Endodermal cell (in vitro differentiated cells): ENCODE measurements at regions not wholly inside any gene's neighbourhood (a gene's known extent, or its start where the extent isn't known, plus 50 kb on each side); places are given as distances from the start of the nearest gene placed in this dataset.

ENCODE experiments used
- DNase-seq: peaks from one replicate; pipeline ENCODE4 v3.0.0-alpha.2; 2017
- H3K27ac ChIP-seq: 2 replicates; pipeline ENCODE4 v1.5.1; 2013; ENCODE audit warnings: mild to moderate bottlenecking, low read depth, low read length, moderate library complexity
- H3K27me3 ChIP-seq: 2 replicates; pipeline ENCODE4 v1.6.1; 2013; ENCODE audit warnings: mild to moderate bottlenecking, low read length, moderate library complexity; ENCODE audit not compliant: insufficient read depth, control insufficient read depth, poor library complexity, severe bottlenecking
- H3K36me3 ChIP-seq: 2 replicates; pipeline ENCODE4 v1.7.0; 2013; ENCODE audit warnings: mild to moderate bottlenecking, low read length, moderate library complexity; ENCODE audit not compliant: control insufficient read depth, insufficient read depth
- H3K4me1 ChIP-seq: one replicate; pipeline ENCODE4 v1.7.0; 2013; ENCODE audit warnings: low read length; ENCODE audit not compliant: control insufficient read depth, insufficient read depth
- H3K4me3 ChIP-seq: 2 replicates; pipeline ENCODE4 v1.5.1; 2013; ENCODE audit warnings: mild to moderate bottlenecking, low read length, moderate library complexity
- H3K9ac ChIP-seq: 2 replicates; pipeline ENCODE4 v1.6.1; 2013; ENCODE audit warnings: mild to moderate bottlenecking, low read length, moderate library complexity; ENCODE audit not compliant: poor library complexity, severe bottlenecking; ENCODE audit errors: extremely low read depth
- H3K9me3 ChIP-seq: 2 replicates; pipeline ENCODE4 v1.6.1; 2013; ENCODE audit warnings: mild to moderate bottlenecking, low read length, moderate library complexity; ENCODE audit not compliant: control insufficient read depth
- H3K27ac Mint-ChIP-seq: 2 replicates; pipeline ENCODE4 v1.8.0; 2020; ENCODE audit warnings: mixed read lengths
- H3K27me3 Mint-ChIP-seq: 2 replicates; pipeline ENCODE4 v1.8.0; 2021; ENCODE audit warnings: mild to moderate bottlenecking, mixed read lengths; ENCODE audit not compliant: insufficient read depth
- H3K36me3 Mint-ChIP-seq: 2 replicates; pipeline ENCODE4 v1.8.0; 2020; ENCODE audit warnings: low read depth, mixed read lengths
- H3K4me1 Mint-ChIP-seq: 2 replicates; pipeline ENCODE4 v1.8.0; 2020; ENCODE audit warnings: mixed read lengths
- H3K4me3 Mint-ChIP-seq: 2 replicates; pipeline ENCODE4 v1.8.0; 2020; ENCODE audit warnings: mild to moderate bottlenecking, moderate library complexity, mixed read lengths
- H3K9me3 Mint-ChIP-seq: 2 replicates; pipeline ENCODE4 v1.8.0; 2020; ENCODE audit warnings: mild to moderate bottlenecking, mixed read lengths
- WGBS, 2 experiments: methylation state at CpG; one replicate each; pipeline versions ENCODE4 v1.1.5 to v1.1.7; 2013; ENCODE audit warnings: missing lambda C conversion rate in 2 of 2, mixed read lengths in 1 of 2; ENCODE audit not compliant: insufficient coverage in 1 of 2, insufficient read length in 1 of 2; 5-methylcytosine and 5-hydroxymethylcytosine counted together
- TF ChIP-seq, protein P1 (sequence below): fragments of 200-600 bp; sonication (generic); conservative IDR thresholded peaks from 2 replicates; pipeline ENCODE4 v1.5.0; 2021; ENCODE audit warnings: antibody characterized with exemption, mild to moderate bottlenecking

DNA sequence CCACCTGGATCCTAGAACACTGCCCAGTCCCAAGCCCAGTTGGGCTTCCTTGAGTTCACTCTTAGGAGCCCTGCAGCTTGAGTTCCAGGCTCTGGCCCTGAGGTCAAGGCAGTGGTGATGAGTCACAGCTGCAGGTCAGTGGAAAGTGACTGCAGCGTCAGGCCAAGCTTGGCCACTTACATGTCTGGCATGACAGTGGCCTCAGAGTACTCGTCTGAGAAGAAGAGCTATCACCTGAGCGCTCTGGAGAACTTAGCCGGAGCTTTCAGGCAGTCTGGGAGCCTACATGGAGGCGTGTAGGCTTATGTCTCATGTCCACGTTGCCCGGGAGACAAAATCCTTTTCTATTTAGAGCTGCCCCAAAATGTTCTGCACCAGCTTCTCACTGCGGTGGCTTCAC lies 75.6 kb downstream of the ARL6IP4 start:
- Histone ChIP-seq H3K9me3 (no peaks in the 10 kb centered on the region), H3K9ac (no peak overlapping the region), H3K4me3 (no peak overlapping the region), H3K4me1 (no peaks in the 10 kb centered on the region), H3K27me3 (no peaks in the 10 kb centered on the region), H3K36me3 (no peaks in the 10 kb centered on the region), H3K27ac (no peak overlapping the region)
- H3K27ac Mint-ChIP-seq: peak overlapping the region; percentile 67
- H3K27me3 Mint-ChIP-seq: no peaks in the 10 kb centered on the region
- H3K4me1 Mint-ChIP-seq: peaks cover 16% of the 10 kb centered on the region
- WGBS, 2 experiments: 93 to 98% methylated on average over 7 to 8 of the region's 8 CpGs
- H3K9me3 Mint-ChIP-seq: no peaks in the 10 kb centered on the region
- DNase-seq: no peak
- no peaks in the 10 kb centered on the region for H3K36me3 Mint-ChIP-seq
- no peak overlapping the region for H3K4me3 Mint-ChIP-seq
- TF ChIP-seq, protein P1, sequence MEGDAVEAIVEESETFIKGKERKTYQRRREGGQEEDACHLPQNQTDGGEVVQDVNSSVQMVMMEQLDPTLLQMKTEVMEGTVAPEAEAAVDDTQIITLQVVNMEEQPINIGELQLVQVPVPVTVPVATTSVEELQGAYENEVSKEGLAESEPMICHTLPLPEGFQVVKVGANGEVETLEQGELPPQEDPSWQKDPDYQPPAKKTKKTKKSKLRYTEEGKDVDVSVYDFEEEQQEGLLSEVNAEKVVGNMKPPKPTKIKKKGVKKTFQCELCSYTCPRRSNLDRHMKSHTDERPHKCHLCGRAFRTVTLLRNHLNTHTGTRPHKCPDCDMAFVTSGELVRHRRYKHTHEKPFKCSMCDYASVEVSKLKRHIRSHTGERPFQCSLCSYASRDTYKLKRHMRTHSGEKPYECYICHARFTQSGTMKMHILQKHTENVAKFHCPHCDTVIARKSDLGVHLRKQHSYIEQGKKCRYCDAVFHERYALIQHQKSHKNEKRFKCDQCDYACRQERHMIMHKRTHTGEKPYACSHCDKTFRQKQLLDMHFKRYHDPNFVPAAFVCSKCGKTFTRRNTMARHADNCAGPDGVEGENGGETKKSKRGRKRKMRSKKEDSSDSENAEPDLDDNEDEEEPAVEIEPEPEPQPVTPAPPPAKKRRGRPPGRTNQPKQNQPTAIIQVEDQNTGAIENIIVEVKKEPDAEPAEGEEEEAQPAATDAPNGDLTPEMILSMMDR: no peak

DNA sequence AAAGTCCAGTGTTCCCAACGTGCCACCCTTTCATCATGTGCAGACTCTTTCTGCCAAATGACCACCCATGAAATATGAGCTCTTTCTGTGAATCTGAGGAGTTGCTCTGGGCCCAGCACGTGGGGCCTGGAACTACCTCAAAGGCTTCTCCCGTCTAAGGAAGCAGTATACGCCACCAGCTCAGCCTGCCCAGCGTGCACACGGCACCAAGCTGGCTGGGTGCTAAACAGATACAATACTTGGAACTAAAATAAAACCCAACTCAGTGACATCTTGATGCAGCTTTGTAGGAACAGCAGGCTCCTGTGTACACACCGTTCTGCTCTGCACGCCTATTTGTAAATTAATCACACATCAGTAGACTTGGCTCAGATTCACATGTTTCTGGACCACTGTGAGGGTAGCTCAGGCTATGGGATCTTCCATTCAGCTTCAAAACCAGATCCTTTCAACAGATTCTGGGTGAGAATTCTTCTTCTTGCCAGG lies 74.8 kb downstream of the ARL6IP4 start:
- H3K4me1 ChIP-seq: no peaks in the 10 kb centered on the region
- no peak overlapping the region for H3K9ac ChIP-seq
- Mint-ChIP-seq H3K9me3 (no peaks in the 10 kb centered on the region), H3K4me3 (no peak overlapping the region), H3K4me1 (peaks cover 20% of the 10 kb centered on the region), H3K27me3 (no peaks in the 10 kb centered on the region), H3K36me3 (no peaks in the 10 kb centered on the region), H3K27ac (no peak overlapping the region)
- no peaks in the 10 kb centered on the region for H3K27me3 ChIP-seq
- H3K4me3 ChIP-seq: no peak overlapping the region
- DNase-seq: no peak
- TF ChIP-seq, protein P1: no peak
- H3K27ac ChIP-seq: no peak overlapping the region
- no peaks in the 10 kb centered on the region for H3K36me3 ChIP-seq
- WGBS, 2 experiments: 91% methylated on average over 6 to 8 of the region's 8 CpGs
- no peaks in the 10 kb centered on the region for H3K9me3 ChIP-seq

GRCh38 chr12:123054371-123054770 lies 73.9 kb downstream of the ARL6IP4 start:
- peaks cover 30% of the 10 kb centered on the region for H3K4me1 Mint-ChIP-seq
- 90 to 95% methylated on average over 2 of the region's 2 CpGs for WGBS, 2 experiments
- H3K9me3 ChIP-seq: no peaks in the 10 kb centered on the region
- no peak for DNase-seq
- H3K27ac Mint-ChIP-seq: no peak overlapping the region
- no peaks in the 10 kb centered on the region for H3K27me3 ChIP-seq
- TF ChIP-seq, protein P1: no peak
- H3K27me3 Mint-ChIP-seq: no peaks in the 10 kb centered on the region
- H3K36me3 ChIP-seq: no peaks in the 10 kb centered on the region
- no peak overlapping the region for H3K4me3 ChIP-seq
- no peak overlapping the region for H3K4me3 Mint-ChIP-seq
- H3K9me3 Mint-ChIP-seq: no peaks in the 10 kb centered on the region
- no peak overlapping the region for H3K9ac ChIP-seq
- no peak overlapping the region for H3K27ac ChIP-seq
- no peaks in the 10 kb centered on the region for H3K36me3 Mint-ChIP-seq
- peaks cover 8% of the 10 kb centered on the region for H3K4me1 ChIP-seq
